ENCODE measurements at regions not wholly inside any gene's neighbourhood (a gene's known extent, or its start where the extent isn't known, plus 50 kb on each side); places are given as distances from the start of the nearest gene placed in this dataset.

DNA sequence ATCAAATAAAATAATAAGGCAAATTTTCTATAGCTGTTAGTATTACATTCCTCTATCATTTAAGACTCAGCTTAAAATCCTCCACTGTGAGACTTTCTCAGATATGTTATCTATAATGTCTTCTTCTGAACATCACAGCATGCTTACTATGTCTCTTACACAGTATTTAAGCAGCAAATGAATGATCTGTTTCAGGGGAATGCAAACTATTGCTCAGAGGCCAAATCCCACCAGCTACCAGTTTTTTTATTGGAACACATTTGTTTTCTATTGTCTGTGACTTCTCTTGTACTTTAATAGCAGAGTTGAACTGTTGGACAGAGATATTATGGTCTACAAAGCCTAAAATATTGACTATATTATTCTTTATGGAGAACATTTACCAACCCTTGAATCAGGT is 59.6 kb downstream of the C3orf38 start:
- TF ChIP-seq EZH2 (optimal IDR thresholded peaks at IDR 0.05; ENCODE audit: low read depth, low read length) (no peak), EZH2phosphoT487 (IDR thresholded peaks at IDR 0.05; ENCODE audit: low read length) (no peak)
- TF ChIP-seq, protein P1, sequence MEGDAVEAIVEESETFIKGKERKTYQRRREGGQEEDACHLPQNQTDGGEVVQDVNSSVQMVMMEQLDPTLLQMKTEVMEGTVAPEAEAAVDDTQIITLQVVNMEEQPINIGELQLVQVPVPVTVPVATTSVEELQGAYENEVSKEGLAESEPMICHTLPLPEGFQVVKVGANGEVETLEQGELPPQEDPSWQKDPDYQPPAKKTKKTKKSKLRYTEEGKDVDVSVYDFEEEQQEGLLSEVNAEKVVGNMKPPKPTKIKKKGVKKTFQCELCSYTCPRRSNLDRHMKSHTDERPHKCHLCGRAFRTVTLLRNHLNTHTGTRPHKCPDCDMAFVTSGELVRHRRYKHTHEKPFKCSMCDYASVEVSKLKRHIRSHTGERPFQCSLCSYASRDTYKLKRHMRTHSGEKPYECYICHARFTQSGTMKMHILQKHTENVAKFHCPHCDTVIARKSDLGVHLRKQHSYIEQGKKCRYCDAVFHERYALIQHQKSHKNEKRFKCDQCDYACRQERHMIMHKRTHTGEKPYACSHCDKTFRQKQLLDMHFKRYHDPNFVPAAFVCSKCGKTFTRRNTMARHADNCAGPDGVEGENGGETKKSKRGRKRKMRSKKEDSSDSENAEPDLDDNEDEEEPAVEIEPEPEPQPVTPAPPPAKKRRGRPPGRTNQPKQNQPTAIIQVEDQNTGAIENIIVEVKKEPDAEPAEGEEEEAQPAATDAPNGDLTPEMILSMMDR (IDR thresholded peaks at IDR 0.05; ENCODE audit: low read length): no peak

Data from MM.1S (cell line).